Body of pancreas (tissue), 4 donors: ENCODE measurements at regions not wholly inside any gene's neighbourhood (a gene's known extent, or its start where the extent isn't known, plus 50 kb on each side); places are given as distances from the start of the nearest gene placed in this dataset.

Experiments
- ATAC-seq: fragments of 150-250 bp; one replicate; pipeline ENCODE4 v1.9.1; 2016
- DNase-seq, 4 donors: peaks; one replicate each; pipeline ENCODE4 v3.0.0-alpha.2; 2019
- H3K27ac ChIP-seq, 4 donors: fragments of 200-600 bp; sonication (generic); 1 replicate in 3 of 4; 2 replicates in 1 of 4; pipeline versions ENCODE4 v1.5.1 to v1.6.1; 2016 to 2019; ENCODE audit warnings: mild to moderate bottlenecking in 1 of 4, mixed read lengths in 1 of 4, moderate library complexity in 1 of 4
- H3K27me3 ChIP-seq, 2 donors: fragments of 200-600 bp; sonication (generic); one replicate each; pipeline ENCODE4 v1.6.0; 2016; ENCODE audit warnings: mild to moderate bottlenecking in 1 of 2
- H3K36me3 ChIP-seq, 2 donors: fragments of 200-600 bp; sonication (generic); replicated peaks in 1 of 2; 2 replicates each; pipeline ENCODE4 v1.5.1; 2016; ENCODE audit warnings: low read depth in 2 of 2; ENCODE audit not compliant: insufficient read depth in 1 of 2
- H3K4me1 ChIP-seq: fragments of 200-600 bp; sonication (generic); one replicate; pipeline ENCODE4 v1.6.0; 2016
- H3K4me3 ChIP-seq, 2 donors: fragments of 200-600 bp; sonication (generic); 1 replicate in 1 of 2; 2 replicates in 1 of 2; pipeline ENCODE4 v1.5.1; 2016 to 2019
- H3K9me3 ChIP-seq, 3 donors: fragments of 200-600 bp; sonication (generic); 1 replicate in 2 of 3; 2 replicates in 1 of 3; pipeline ENCODE4 v1.5.1; 2016
- POLR2A ChIP-seq, 3 donors: fragments of 450-650 bp; IDR thresholded peaks; one replicate each; pipeline ENCODE4 v1.6.1; 2016; ENCODE audit warnings: antibody characterized with exemption in 3 of 3, mild to moderate bottlenecking in 2 of 3
- WGBS, 2 donors: methylation state at CpG; one replicate each; pipeline ENCODE4 v1.1.5; 2017; 5-methylcytosine and 5-hydroxymethylcytosine counted together
- intact Hi-C: fragments of 100-400 bp; cut with DNase I; formaldehyde crosslinking; loops from one replicate; pipeline ENCODE4 v1.15.1; 2023
- TF ChIP-seq, protein P1 (sequence below), 7 experiments: fragments of 450-650 bp in 4 of 7; fragments of 200-600 bp in 3 of 7; sonication (generic) in 3 of 7; IDR thresholded peaks; one replicate each; pipeline ENCODE4 v1.5.1; 2016 to 2019; ENCODE audit warnings: antibody characterized with exemption in 7 of 7

DNA sequence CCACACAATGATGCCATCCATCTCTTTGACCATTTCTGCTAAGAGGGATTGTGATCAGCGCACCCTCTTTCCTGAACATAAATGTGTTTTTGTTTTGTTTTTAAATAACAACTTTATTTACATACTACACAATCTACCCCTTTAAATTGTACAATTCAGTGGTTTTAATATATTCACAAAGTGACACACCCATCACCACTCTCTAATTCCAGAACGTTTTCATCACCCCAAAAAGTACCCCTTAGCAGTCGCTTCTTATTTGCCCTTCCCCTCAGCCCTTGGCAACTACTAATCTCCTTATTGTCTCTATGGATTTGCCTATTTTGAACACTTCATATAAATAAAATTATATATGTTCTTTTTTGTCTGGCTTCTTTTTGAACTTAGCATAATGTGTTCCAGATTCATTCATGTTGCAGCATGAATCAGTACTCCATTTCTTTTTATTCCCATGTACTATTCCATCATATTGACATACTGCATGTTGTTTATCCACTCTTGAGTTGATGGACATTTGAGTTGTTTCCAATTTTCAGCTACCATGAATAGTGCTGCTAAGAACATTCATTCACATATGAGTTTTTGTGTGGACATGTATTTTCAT, 150.9 kb upstream of the NABP1 start:
- Histone ChIP-seq H3K27ac (no peak overlapping the region), H3K27me3 (no peaks in the 10 kb centered on the region), H3K9me3 (no peaks in the 10 kb centered on the region), H3K4me3 (no peak overlapping the region), H3K36me3 (no peaks in the 10 kb centered on the region), H3K4me1 (no peaks in the 10 kb centered on the region)
- TF ChIP-seq POLR2A (IDR thresholded peaks at IDR 0.05): no peak
- TF ChIP-seq, protein P1, sequence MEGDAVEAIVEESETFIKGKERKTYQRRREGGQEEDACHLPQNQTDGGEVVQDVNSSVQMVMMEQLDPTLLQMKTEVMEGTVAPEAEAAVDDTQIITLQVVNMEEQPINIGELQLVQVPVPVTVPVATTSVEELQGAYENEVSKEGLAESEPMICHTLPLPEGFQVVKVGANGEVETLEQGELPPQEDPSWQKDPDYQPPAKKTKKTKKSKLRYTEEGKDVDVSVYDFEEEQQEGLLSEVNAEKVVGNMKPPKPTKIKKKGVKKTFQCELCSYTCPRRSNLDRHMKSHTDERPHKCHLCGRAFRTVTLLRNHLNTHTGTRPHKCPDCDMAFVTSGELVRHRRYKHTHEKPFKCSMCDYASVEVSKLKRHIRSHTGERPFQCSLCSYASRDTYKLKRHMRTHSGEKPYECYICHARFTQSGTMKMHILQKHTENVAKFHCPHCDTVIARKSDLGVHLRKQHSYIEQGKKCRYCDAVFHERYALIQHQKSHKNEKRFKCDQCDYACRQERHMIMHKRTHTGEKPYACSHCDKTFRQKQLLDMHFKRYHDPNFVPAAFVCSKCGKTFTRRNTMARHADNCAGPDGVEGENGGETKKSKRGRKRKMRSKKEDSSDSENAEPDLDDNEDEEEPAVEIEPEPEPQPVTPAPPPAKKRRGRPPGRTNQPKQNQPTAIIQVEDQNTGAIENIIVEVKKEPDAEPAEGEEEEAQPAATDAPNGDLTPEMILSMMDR (IDR thresholded peaks at IDR 0.05): no peak
- DNase-seq (no peak), ATAC-seq (no peak)
- 76 to 81% methylated on average over 3 of the region's 3 CpGs for WGBS, 2 donors
- intact Hi-C loops: no loop called here

DNA sequence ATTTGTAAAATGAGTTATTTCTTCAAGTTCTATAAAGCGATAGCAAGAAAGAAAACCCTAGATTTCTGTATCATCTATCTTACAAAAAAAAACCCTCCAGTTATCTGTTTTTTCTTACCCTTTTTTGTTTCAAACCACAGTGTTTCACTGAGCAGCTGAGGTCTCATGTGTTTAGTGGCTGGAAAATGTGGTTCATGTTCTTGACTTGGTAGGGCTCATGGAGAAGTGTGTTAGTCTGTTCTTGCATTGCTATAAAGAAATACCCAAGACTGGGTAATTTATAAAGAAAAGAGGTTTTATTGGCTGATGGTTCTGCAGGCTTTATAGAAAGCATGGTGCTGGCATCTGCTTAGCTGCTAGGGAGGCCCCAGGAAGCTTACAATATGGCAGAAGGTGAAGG, 147.3 kb upstream of the NABP1 start:
- TF ChIP-seq, protein P1 (IDR thresholded peaks at IDR 0.05): no peak
- no peak for TF ChIP-seq POLR2A (IDR thresholded peaks at IDR 0.05)
- WGBS, 2 donors: 89 to 96% methylated on average over 1 of the region's 1 CpG
- H3K36me3 ChIP-seq: no peaks in the 10 kb centered on the region
- H3K27me3 ChIP-seq: no peaks in the 10 kb centered on the region
- H3K4me1 ChIP-seq: no peaks in the 10 kb centered on the region
- H3K9me3 ChIP-seq: no peaks in the 10 kb centered on the region
- no peak for ATAC-seq
- no peak overlapping the region for H3K27ac ChIP-seq
- DNase-seq: no peak
- intact Hi-C loops: no loop called here
- H3K4me3 ChIP-seq: no peak overlapping the region

DNA sequence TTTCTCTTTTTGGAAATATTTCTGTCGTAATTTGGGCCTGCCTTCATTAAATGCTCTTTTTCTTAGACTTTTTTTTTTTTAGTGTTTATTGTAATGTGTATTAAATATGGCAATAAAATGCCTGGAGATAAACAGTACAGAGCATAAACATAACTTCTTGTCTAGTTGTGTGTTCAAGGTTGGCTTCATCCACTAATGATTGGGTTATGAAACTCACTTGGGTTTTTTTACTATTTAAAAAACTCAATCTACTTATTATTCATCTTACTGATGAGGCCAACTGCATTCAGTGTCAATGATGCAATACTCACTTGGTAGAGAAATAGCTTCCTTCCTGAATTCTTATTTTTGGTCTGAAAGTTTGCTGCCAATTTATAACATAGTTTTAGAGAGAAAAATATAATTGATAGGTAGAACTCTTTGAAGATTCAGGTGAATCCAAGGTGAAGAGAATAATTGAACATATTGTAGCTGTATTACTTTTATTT, 144.2 kb upstream of the NABP1 start:
- intact Hi-C loops: no loop called here
- no peaks in the 10 kb centered on the region for H3K4me1 ChIP-seq
- ATAC-seq (no peak), DNase-seq (no peak)
- H3K36me3 ChIP-seq: no peaks in the 10 kb centered on the region
- TF ChIP-seq POLR2A (IDR thresholded peaks at IDR 0.05): no peak
- no peak overlapping the region for H3K27ac ChIP-seq
- no peaks in the 10 kb centered on the region for H3K9me3 ChIP-seq
- H3K4me3 ChIP-seq: no peak overlapping the region
- H3K27me3 ChIP-seq: no peaks in the 10 kb centered on the region
- 47 to 57% methylated on average over 1 of the region's 1 CpG for WGBS, 2 donors

DNA sequence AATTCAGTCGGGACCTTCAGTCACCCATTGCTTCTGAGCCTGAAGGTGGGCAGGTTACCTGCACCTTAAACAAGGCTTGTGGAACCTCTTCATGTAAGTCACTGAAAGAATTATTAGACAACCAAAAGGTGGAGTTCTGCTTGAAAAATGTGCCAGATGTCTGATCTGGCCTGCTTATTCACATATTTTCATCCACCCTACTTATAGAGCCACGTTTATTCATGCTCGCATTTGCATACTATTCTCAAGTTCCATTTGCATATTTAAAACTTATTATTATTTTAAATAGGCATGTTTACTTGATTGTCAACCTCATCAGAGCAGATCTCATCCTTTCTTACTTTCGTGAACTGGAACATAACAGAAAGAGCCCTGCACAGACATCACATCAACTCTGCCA, 140.0 kb upstream of the NABP1 start:
- intact Hi-C loops: no loop called here
- 62 to 74% methylated on average over 4 of the region's 4 CpGs for WGBS, 2 donors
- Histone ChIP-seq H3K4me1 (no peaks in the 10 kb centered on the region), H3K27ac (no peak overlapping the region), H3K4me3 (no peak overlapping the region), H3K27me3 (no peaks in the 10 kb centered on the region), H3K36me3 (no peaks in the 10 kb centered on the region), H3K9me3 (no peaks in the 10 kb centered on the region)
- TF ChIP-seq POLR2A (IDR thresholded peaks at IDR 0.05): no peak
- TF ChIP-seq, protein P1 (IDR thresholded peaks at IDR 0.05): no peak
- ATAC-seq: no peak
- no peak for DNase-seq

DNA sequence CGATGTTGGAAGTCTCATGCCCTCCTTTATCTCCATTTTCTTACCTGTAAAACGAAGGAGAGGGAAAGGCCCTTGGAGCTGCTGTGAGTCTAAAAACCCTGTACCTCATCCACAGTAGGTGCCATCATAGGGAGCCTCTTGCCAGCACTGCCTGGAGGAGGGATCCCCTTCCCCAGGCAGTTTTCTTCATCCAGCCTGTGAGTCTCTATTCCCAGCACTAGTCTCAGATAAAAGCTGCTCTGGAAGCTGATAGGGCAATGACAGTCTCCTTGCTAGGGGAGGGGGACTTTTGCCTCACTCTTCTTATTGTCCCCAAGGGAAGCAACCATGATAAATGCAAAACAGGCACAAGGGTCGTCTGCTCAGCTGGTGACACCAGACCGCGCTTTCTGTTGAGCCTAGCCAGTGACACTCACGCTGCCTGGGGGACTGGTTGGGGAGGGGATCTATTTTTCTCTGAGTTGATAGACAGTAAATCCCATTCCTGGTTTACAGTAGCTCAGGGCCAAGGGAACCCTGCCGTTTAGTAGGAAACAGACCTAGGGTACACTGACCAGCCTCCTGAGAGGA, 139.5 kb upstream of the NABP1 start:
- ATAC-seq: no peak
- Histone ChIP-seq H3K27ac (no peak overlapping the region), H3K4me1 (no peaks in the 10 kb centered on the region), H3K36me3 (no peaks in the 10 kb centered on the region), H3K4me3 (no peak overlapping the region), H3K27me3 (no peaks in the 10 kb centered on the region), H3K9me3 (no peaks in the 10 kb centered on the region)
- TF ChIP-seq POLR2A (IDR thresholded peaks at IDR 0.05): no peak
- TF ChIP-seq, protein P1 (IDR thresholded peaks at IDR 0.05): no peak
- DNase-seq: no peak
- 61 to 77% methylated on average over 7 of the region's 7 CpGs for WGBS, 2 donors
- intact Hi-C loops: no loop called here
